A204.1 (cell line): ENCODE measurements at regions not wholly inside any gene's neighbourhood (a gene's known extent, or its start where the extent isn't known, plus 50 kb on each side); places are given as distances from the start of the nearest gene placed in this dataset.
"Not testable (repeated sequence)": the region's sequence is repeated elsewhere in the genome, so short reads cannot be mapped to it uniquely, and the experiment has no call there.

Experiments
- FAIRE-seq: peaks from 2 replicates; lab custom pipeline; 2012; peaks lifted over from hg19 to GRCh38; lab: Jason Lieb, UNC

DNA sequence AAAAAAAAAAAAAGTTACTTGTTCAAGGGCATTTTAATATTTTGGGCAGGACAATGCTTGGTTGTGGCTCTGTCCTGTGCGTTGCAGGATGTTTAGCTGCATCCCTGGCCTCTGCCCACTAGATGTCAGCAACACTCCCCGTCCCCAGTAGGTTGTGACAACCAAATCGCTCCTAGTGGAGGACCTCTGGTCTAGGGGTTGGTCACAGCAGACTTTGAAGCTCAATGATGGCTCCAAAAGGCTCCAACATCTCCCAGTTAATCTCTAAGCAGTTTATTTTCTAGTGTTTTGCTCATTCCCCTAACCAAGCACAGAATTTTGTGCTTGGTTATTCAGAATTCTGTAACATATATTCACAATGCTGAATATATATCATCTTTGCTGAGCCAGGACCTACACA is 67.0 kb downstream of the CHRNA1 start:
- FAIRE-seq: peak; percentile 59

DNA sequence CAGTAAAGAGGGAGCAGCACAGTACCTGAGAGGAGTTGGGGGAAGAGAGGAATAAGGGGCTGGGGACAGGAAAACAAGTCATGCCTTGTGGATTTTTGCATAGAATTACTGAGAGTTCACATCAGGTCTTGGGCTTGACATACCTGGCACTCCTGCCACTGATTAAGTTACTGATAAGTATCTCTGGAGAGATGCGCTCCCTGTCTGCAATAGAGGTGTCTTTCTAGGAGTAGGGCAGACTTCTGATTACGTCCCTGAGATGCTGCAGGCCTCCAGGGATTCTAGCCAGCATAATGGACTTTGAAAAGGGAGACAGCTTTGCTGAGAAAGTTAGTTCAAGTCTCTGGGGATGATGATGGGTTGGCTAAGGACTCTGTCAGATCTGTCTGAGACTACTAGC is 69.4 kb downstream of the CHRNA1 start:
- FAIRE-seq: no peak

DNA sequence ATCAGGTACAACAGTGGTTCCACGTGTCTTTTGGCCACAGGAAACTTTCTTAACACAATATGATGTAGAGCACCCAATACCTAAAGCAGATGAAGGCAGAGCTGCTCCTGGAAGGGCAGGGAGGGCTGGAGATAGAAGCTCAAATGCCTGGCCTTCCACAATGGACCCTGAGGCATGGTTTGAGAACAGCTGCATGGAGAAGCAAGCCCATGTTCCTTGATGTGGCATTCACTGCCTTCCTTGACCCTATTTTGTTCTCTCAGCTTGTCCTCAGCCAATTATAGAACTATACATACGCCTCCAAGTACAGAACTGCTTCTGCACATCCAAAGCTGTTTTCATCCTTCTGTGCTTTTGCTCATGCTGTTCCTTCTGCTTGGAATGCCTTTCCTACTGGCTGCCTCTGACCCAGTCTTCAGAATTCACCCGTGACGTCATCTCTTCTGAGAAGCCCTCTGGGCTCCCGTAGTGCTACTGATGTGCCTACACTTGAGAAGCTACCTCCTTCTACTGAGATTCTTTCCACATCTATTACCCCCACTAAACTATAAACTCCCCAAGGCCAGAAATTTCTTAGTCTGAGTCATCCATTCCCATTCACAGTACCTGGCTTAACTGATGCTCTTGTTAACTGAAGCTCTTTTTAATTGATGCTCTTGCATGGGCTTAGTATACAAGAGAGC is 69.9 kb downstream of the CHRNA1 start:
- no peak for FAIRE-seq

DNA sequence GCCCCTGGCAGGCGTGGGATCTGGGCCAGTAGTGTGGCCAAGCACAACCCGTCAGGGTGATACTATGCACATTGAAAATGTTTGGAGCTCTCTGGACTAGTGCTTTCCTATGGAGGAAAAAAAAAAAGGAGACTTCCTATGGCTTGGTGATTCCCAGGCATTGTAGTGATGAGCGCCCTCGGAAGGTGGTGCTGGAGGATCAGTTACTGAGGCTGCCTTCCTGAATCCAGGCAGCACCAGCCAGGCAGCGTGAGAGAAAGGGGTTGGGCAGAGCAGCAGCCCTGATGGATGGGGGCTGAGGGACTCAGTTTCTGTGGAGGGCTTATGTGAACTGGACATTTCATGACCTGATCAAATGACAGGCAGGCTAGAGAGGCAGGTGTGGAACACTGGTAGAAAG is 70.9 kb downstream of the CHRNA1 start:
- FAIRE-seq: no peak

DNA sequence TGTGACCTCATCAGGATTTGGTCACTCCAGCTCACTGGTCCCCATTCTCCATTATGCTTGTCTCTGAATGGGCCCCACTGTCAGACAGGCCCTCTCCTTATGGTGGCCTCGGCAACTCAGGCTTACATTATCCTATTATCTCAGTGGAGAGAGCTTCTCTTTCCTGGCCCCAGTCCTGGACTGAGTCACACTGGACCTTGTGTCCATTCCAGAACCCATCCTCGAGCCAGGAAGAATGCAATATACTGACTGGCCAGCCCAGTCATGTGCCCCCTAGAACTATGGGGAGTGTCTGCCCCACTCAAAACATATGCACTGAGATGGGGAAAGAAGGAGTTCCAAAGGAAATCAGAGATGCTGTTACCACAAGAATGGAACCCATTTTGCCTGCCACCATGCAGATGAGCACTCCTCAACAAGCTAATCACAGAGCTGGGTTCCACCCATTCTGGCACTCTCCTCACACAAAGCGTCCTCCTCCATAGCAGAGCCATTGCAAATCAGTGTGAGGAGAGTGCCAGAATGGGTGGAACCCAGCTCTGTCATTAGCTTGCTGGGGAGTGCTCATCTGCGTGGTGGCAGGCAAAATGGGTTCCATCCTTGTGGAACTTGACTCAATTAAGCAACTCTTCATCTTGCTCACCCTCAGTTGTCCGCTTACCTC is 71.9 kb downstream of the CHRNA1 start:
- no peak for FAIRE-seq

DNA sequence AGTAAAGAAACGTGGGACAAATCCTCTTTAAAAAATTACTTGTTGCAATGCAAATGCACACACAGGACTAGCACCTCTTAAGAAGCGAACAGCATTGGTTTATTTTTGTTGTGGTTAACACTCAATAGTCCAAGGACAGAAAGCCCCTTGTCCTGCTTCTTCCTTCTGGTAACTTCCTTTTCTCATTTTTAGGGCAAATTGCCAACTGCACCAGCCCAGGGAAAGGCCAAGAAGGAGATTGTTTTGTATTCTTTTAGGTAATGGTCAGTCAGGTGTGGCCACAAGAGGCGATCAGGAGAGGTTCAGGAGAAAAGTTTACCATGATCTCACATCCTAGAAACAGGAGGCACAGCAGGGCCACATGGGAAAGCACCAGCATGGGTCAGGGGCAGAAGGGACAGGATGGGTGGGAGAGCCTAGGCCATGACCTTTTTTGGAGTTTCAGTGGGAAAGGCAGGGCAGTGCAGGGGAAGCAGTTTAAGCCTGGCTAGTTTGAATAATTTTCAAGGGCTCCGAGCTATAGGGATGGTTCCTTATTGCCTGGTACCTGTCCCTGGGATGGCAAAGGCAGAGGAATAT is 73.0 kb downstream of the CHRNA1 start:
- no peak for FAIRE-seq

DNA sequence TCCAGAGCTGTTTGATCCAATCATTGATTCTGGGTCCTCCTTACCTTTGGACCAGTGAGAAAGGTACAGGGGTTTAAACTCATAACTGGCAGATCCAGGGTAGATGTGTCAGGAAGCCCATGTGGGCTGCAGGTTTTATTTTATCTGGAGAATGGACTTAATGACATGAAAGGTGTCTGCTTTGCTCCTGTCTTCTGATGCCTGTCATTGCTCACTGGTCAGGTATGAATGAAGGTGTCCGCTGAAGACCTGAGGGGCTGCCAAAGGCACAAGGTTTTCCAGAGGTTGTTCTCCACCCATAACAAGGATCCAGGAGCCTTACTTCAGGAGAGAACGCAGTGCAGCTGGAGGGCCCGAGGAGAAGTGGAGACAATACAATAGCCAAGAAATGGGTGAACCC is 74.2 kb downstream of the CHRNA1 start:
- no peak for FAIRE-seq

DNA sequence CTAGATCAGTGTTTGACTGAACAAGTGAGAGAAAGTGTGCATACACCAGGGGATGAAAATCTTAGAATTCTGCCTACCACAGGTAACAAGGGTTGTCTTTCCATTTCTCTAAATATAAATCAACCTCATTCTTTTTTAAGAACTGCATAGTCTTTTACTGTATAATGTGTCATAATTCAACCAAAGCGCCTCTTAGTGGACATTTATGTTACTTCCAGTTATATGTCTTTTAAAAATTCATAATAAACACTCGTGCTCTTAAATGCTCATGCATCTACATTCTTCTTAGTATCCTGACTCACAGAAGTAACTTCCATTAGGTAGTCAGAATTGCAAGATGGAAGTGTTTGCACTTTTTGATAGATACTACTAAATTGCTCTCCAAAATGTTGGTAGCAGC is 76.2 kb downstream of the CHRNA1 start:
- FAIRE-seq: peak; percentile 63

DNA sequence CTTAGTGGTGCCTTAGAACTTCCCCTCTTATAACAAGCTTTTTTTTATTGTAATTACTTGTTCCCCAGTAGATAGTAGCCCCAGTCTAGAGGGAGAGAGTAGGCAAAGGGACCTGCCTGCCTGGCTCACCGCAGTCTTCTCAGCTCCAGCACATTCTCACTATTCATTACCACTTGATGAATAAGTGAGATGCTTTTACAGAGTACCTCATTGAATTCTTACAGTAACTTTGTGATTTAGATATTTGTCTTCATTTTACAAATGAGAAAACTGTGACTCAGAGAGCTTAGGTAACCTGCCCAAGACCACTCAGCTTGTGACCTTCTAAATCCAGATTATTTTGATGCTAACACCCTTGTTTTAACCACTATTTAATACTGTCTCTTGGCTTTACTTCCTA is 77.8 kb downstream of the CHRNA1 start:
- no peak for FAIRE-seq

DNA sequence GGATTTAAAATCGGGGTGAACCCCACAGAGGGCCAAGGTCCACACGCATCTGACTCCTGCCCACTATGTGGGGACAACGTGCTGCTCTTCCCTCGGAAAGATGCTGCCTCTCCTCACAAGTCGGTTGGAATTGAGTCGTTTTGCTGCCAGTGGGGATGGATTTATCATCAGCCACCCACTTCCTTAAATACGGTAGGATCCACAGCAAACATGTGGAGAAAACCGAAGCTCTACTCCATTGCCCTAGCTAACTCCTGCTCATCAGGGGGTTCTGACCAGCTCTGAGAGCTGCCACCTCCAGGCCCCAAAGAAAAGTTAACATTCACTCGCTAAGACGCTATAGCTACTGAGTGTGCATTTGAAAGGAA is 80.9 kb downstream of the CHRNA1 start:
- FAIRE-seq: no peak

DNA sequence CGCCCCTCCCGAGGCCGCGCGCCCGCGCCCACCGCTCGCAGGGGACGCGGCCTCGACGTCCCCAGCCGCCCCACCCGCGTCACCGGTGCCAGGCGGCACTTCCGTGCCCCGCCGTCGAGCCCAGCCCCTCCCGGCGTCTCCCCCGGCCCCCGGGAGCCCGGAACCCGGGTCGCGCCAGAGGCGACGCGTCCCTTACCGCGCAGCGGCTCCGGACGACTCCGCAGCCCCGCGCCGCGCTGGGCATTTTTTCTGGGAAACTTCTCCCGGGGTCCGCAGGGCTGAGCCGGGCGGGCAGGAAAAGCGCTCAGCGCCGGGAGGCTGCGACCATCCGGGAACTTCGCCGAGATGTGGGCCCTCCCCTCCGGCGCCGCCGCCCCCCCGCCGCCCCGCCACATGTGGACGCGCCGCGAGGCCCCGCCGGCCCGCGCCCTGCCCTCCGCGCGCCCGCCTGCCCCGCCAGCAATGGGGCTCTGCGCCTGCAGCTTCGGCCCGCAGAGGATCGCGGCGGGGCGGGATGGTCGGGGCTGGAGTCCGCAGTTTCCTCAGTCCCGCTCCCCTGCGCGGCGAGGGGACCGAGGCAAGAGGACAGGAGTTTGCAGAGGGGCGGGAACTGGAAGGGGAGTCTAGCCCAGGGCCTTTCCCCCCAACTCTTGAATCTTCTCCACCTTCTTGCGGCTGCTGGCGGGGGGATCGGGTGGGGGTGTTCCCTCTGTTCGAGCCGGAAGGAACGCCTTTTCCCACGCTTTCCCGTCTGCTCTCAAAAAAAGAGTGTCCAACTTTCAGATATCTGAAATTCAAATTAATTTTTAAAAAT is 81.5 kb downstream of the CHRNA1 start:
- no peak for FAIRE-seq

DNA sequence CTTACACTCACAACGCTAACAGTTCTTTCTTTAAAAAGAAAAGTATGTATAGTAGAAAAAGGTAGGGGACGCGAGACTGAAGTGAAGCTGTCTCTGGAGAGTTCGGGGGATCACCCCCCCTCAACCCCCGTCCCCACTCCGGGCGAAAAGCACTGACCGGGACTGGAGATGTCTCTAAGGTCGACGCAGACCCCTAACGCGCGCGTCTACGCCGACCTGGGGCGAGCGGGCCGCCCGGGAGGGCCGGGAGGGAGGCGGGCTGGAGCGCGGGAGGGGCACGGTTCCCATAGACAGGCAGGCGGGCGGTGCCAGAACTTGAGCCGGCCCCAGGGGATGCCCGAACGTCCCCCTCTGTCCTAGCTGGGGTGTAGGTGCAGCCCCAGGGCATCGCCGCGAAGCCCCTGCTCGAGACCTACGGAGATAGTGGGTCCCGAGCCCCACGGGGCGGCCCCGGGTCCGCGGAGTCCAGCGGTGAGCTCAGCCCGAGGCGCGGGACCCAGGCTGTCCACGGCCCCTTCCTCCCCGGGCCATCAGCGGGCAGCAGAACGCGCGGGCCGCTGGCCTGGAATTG is 82.2 kb downstream of the CHRNA1 start:
- no peak for FAIRE-seq

DNA sequence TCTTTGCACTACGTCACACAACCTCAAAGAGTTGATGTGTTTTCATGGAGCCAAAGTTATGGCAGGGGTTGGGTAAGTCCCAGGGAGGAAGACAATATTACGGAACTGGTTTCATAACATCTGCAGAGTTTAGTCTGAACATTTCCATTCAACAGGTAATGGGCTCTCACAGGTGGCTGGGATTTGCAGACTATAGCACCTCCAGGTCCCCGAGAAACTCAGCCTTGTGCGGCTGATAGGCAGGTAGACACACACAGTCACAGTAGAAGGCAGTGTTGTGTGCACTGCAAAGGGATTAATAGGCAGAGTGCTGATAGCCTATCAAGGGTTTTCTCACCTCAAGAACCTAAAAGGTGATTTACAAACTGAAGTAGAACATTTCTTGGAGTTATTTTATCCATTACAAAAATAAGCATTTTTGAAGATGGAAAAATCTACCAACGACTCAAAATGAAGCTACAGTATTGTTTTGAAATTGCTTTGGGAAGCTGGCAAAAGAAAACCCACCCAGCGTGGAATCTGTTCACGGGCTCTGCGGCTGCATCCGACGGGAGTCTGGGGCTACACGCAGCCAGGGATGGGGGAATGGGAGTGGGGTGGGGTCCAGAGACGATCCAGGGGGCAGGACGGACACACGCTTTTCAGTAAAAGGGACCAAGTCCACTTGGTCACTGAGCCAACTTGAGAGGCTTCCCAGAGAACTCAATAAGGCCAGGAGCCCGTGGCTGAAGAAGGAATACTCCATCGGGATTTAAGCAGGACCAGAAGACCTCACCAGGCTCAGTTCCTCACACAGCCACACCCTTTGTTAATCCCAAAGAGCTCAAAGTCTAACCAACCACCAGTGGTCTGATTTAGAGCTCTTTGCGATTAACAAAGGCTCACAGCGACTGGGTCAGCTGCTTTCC is 82.9 kb downstream of the CHRNA1 start:
- FAIRE-seq: no peak

DNA sequence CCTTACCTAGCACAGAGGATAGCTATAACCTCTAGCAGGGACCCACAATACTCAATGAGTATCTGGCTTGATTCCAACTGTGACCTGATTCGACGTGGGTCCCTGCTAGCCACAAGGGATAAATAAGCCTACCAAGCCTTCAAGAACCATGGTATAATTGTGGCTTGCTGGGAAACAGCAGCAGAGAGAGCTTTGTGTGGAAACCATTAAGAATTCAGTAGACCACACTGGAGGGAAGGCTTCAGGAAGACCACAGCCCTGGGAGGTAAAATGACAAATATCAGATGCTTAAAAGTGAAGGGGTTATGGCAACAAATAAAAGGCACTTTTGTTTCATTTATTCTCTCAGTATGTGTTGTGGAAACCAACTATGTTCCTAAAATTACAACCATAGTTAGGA is 82.6 kb upstream of the WIPF1 start:
- FAIRE-seq: no peak

DNA sequence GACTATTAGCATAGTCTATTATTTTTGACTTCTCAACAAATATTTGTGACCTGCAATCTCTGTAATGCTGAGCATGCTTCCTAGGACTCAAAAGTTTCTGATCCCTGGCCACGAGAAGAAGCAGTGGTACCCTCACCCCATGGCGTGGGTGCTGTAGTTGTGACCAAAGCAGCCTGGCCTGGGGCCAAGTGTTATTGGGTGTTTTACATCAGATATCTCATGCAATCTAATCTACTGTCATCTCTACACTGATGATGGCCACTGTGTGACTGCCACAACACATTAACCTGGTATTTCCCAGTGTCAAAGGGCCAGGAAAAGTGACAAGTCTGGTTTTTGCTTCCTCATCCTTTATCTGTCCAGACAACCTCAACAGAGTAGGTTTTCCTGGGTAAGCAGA is 80.8 kb upstream of the WIPF1 start:
- FAIRE-seq: no peak

DNA sequence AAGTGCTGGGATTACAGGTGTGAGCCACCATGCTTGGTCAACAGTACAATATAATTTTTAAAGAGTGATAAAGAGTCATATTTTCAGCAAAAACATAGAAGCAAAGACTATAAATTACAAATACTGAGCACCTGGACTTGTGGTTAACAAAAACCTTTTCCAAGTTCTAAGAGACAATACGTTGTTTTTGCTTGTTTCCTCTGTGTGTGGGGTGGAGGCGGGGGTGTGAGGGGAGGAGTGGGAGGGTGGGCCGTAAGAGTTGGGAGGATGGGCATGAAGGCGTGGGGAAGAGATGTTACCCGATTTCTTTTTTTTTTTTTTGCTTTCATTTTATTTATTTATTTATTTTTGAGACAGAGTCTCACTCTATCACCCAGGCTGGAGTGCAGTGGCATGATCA is 78.0 kb upstream of the WIPF1 start:
- FAIRE-seq: no peak

DNA sequence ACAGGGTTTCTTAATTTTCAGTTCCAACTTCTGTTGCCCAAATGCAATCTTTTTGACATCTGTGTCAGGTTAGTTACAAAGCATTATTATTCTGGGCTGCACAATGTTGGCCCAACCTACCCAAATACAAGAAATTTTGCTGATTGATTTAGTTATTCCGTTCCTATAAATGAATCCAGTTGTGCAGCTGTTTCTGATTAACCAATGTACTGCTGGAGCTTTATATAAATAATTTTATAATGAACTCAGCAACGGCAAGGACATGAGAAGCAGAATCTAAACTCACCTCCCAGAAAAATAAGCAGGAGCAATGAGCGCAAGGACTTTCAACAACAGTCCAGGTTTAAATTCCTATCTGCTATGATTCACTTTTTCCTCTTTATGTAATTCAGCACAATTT is 76.3 kb upstream of the WIPF1 start:
- FAIRE-seq: no peak

DNA sequence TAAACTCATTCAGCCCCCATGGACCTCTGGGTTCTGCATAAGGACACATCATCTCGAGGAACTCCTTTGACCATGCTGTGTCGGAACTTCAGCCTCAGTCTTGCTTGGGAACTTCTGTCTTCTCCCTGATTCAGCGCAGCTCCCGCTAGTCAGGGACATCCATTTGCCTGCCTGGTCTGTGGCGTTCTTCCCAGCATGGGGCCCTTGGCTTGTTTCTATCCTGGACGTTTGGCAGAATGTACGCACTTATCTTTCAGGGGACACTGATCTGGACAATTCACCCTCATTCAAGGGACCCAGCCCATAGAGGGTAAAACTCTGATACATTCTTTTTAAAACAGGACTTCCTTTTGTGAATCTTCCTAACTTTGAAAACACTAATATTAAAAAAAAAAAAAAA is 75.8 kb upstream of the WIPF1 start:
- FAIRE-seq: no peak

DNA sequence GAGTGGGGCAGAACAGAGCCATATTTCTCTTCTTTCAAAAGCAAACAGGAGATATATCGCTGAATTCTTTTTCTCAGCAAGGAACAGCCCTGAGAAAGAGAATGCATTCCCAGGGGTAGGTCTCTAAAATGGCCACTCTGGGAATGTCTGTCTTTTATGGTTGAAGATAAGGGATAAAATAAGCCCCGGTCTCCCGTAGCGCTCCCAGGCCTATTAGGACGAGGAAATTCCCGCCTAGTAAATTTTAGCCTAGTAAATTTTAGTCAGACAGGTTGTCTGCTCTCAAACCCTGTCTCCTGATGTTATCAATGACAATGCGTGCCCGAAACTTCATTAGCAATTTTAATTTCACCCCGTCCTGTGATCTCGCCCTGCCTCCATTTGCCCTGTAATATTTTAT is 73.9 kb upstream of the WIPF1 start:
- FAIRE-seq: not testable (repeated sequence)

DNA sequence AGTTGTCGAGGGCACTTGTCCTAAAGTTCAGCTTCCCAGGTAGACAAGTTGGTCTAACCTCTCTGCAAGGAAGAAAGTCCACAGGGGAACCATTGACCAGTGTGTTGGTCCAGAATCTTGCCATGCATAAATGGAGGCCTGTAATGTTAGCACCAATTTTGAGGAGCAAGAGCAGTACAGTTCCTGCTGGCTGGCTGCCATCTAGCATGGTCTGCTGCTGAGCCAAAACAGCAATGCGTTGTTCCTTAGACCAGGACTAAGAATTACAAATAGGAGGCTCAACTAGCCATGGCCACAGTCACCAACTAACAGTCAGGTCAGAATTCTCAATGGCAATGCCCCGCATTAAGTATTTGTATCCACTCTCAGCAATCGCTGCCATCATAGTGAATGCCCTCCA is 72.8 kb upstream of the WIPF1 start:
- no peak for FAIRE-seq

DNA sequence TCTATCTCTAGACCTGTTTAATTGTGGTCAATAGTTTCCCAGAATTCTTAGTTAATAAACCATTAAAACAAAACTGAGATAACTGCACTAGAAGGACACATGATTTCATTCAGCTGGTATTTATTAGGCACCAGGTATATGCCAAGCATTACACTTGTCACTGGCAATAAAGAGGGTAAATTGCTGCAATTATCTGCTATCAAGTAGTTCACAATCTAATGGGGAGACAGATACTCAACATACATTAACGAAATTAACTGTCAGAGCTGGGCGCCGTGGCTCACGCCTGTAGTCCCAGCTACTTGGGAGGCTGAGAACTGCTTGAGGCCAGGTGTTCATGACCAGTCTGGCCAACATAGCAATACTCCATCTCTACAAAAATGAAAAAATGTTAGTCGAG is 71.7 kb upstream of the WIPF1 start:
- no peak for FAIRE-seq

DNA sequence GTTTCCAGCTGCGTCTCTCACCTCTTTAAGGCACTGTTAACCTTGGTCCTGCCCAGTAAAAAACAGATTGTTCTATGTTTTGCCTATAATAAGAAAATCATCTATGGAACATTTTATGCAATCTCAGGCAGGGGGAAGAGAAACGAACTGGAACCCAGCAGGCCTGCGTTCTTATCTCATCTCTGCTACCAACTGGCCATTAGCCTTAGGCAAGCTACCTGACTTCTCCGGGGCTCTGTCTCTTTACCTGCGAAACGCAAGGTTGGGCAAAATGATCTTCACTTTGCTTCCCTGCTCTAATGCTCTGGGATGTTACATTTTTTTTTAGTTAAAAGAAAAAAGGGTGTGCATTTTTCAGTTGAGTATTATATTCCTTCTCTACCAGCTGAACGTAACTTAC is 70.5 kb upstream of the WIPF1 start:
- no peak for FAIRE-seq
